ENCODE measurements at regions not wholly inside any gene's neighbourhood (a gene's known extent, or its start where the extent isn't known, plus 50 kb on each side); places are given as distances from the start of the nearest gene placed in this dataset.
"Not testable (repeated sequence)": the region's sequence is repeated elsewhere in the genome, so short reads cannot be mapped to it uniquely, and the experiment has no call there.

GRCh38 chrY:16480031-16480430, 1400.0 kb downstream of the CDY2B start:
- no peaks in the 10 kb centered on the region for H3K79me2 ChIP-seq (ENCODE audit: low read length)
- H3K9me3 ChIP-seq (ENCODE audit: insufficient read depth, low read length): no peaks in the 10 kb centered on the region
- H3K27ac ChIP-seq (ENCODE audit: low read length): no peak overlapping the region
- no peaks in the 10 kb centered on the region for H3K27me3 ChIP-seq (ENCODE audit: low read depth, low read length)
- no peak overlapping the region for H3K9ac ChIP-seq (ENCODE audit: low read length)
- H2AFZ ChIP-seq (ENCODE audit: low read depth, low read length): no peak overlapping the region
- H3K4me2 ChIP-seq (ENCODE audit: low read length): no peak overlapping the region
- no peak for TF ChIP-seq CTCF (IDR thresholded peaks at IDR 0.05; ENCODE audit: low read depth, low read length)
- H3K36me3 ChIP-seq (replicated peaks; ENCODE audit: low read depth, low read length): no peaks in the 10 kb centered on the region
- no peaks in the 10 kb centered on the region for H4K20me1 ChIP-seq (ENCODE audit: insufficient read depth, low read length)
- H3K4me3 ChIP-seq (ENCODE audit: low read length): no peak overlapping the region
- H3K4me1 ChIP-seq (ENCODE audit: low read length): no peaks in the 10 kb centered on the region

DNA sequence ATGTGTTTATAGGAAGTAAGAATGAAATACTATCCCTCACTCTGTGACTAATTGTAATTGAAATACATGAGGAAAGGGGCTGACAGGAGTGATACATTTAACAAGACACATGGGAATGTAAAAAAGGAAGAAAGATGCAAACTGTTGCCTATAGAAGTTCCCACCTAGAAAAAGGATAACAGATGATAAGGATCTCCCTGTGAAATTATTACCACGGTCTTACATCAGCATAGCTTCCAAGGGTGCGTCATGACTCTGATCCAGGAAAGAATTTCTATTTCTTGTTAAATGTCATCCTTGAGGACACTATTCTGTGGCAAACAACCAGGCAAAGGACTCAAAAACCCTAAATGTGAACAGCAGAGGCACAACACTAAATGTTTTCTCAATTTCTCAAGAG, 1406.0 kb downstream of the CDY2B start:
- no peak overlapping the region for H3K4me3 ChIP-seq (ENCODE audit: low read length)
- H3K9ac ChIP-seq (ENCODE audit: low read length): no peak overlapping the region
- H3K27me3 ChIP-seq (ENCODE audit: low read depth, low read length): no peaks in the 10 kb centered on the region
- H3K4me1 ChIP-seq (ENCODE audit: low read length): no peaks in the 10 kb centered on the region
- no peak overlapping the region for H3K4me2 ChIP-seq (ENCODE audit: low read length)
- no peak overlapping the region for H2AFZ ChIP-seq (ENCODE audit: low read depth, low read length)
- H3K79me2 ChIP-seq (ENCODE audit: low read length): no peaks in the 10 kb centered on the region
- no peak overlapping the region for H3K27ac ChIP-seq (ENCODE audit: low read length)
- TF ChIP-seq EZH2phosphoT487 (IDR thresholded peaks at IDR 0.05; ENCODE audit: low read depth) (no peak), CTCF (IDR thresholded peaks at IDR 0.05; ENCODE audit: low read depth, low read length) (no peak)
- H4K20me1 ChIP-seq (ENCODE audit: insufficient read depth, low read length): no peaks in the 10 kb centered on the region
- H3K36me3 ChIP-seq (replicated peaks; ENCODE audit: low read depth, low read length): no peaks in the 10 kb centered on the region
- no peaks in the 10 kb centered on the region for H3K9me3 ChIP-seq (ENCODE audit: insufficient read depth, low read length)

DNA sequence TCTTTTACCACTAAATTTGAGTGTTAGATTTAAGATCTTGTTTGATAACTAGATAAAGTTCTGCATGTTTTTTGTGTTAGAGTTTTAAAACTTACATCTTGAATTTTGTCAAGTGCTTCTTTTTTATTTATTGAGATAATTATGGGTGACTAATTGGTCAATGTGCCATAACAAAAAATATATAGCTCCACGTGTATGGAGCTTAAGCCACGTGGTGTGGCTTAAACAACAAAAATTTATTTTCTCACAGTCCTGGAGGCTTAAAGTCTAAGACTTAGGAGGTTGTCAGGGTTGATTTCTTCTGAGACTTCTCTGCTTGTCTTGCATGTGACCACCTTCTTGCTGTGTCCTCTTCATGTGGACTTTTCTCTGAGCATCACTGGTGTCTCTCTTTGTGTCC, 1425.2 kb downstream of the CDY2B start:
- no peaks in the 10 kb centered on the region for H4K20me1 ChIP-seq (ENCODE audit: insufficient read depth, low read length)
- no peak overlapping the region for H2AFZ ChIP-seq (ENCODE audit: low read depth, low read length)
- no peaks in the 10 kb centered on the region for H3K79me2 ChIP-seq (ENCODE audit: low read length)
- H3K9ac ChIP-seq (ENCODE audit: low read length): no peak overlapping the region
- H3K27ac ChIP-seq (ENCODE audit: low read length): no peak overlapping the region
- H3K4me2 ChIP-seq (ENCODE audit: low read length): no peak overlapping the region
- no peaks in the 10 kb centered on the region for H3K27me3 ChIP-seq (ENCODE audit: low read depth, low read length)
- H3K36me3 ChIP-seq (replicated peaks; ENCODE audit: low read depth, low read length): no peaks in the 10 kb centered on the region
- no peaks in the 10 kb centered on the region for H3K9me3 ChIP-seq (ENCODE audit: insufficient read depth, low read length)
- H3K4me3 ChIP-seq (ENCODE audit: low read length): no peak overlapping the region
- TF ChIP-seq CTCF (IDR thresholded peaks at IDR 0.05; ENCODE audit: low read depth, low read length): no peak
- no peak for TF ChIP-seq EZH2phosphoT487 (IDR thresholded peaks at IDR 0.05; ENCODE audit: low read depth)
- no peaks in the 10 kb centered on the region for H3K4me1 ChIP-seq (ENCODE audit: low read length)

DNA sequence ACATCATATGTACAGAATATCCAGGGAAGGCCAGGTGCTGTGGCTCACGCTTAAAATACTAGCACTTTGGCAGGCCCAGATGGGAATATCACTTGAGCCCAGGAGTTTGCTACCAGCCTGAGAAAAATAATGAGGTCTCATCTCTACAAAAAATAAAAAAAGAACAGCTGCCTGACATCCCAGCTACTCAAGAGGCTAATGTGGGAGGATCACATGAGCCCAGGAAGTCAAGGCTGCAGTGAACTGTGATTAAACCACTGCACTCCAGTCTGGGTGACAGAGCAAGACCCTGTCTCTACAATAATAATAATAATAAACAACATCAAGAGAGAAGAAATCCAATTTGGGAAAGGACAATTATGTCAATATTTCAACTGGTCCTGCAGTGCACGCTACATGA, 1433.9 kb downstream of the CDY2B start:
- no peaks in the 10 kb centered on the region for H3K27me3 ChIP-seq (ENCODE audit: low read depth, low read length)

DNA sequence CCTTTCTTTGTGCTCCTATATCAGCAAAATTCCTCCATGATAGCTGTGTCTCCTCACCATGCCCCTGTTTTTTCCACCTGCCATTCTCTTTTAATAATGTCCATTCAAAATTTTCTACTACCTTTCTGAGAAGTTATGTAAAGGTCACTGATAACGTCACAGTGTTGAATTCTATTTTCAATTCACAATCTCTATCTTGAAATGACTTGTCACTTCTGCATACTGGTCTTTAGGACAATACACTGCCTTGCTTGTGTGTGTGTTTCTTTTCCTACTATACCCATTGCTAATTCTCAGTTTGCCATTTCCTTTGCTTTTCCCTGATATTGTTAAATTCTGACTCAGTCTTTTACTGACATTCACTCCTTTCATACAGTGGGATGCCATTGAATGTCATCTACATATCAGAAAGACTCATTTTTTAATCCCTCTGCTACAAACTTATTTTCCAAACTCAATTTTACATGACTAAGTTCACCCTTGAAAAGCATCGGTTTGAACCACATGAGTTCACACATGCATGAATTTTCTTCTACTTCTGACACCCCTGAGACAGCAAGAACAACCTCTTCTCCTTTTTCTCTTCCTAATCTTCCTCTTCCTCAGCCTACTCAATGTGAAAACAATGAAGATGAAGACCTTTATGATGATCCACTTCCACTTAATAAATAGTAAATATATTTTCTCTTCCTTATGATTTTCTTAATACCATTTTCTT, 1470.7 kb downstream of the CDY2B start:
- H3K9me3 ChIP-seq (ENCODE audit: insufficient read depth, low read length); H3K4me3 ChIP-seq (ENCODE audit: low read length); H3K4me1 ChIP-seq (ENCODE audit: low read length); H3K36me3 ChIP-seq (replicated peaks; ENCODE audit: low read depth, low read length); H3K27me3 ChIP-seq (ENCODE audit: low read depth, low read length); H2AFZ ChIP-seq (ENCODE audit: low read depth, low read length); H3K4me2 ChIP-seq (ENCODE audit: low read length); H4K20me1 ChIP-seq (ENCODE audit: insufficient read depth, low read length); H3K79me2 ChIP-seq (ENCODE audit: low read length); H3K27ac ChIP-seq (ENCODE audit: low read length); H3K9ac ChIP-seq (ENCODE audit: low read length): not testable (repeated sequence)

More for the DNA sequence above, 1433.9 kb downstream of the CDY2B start:
- Histone ChIP-seq H3K9me3 (ENCODE audit: insufficient read depth, low read length) (no peaks in the 10 kb centered on the region), H3K9ac (ENCODE audit: low read length) (no peak overlapping the region), H3K79me2 (ENCODE audit: low read length) (no peaks in the 10 kb centered on the region), H3K27ac (ENCODE audit: low read length) (no peak overlapping the region), H3K4me3 (ENCODE audit: low read length) (no peak overlapping the region), H4K20me1 (ENCODE audit: insufficient read depth, low read length) (no peaks in the 10 kb centered on the region), H3K36me3 (replicated peaks; ENCODE audit: low read depth, low read length) (no peaks in the 10 kb centered on the region), H3K4me1 (ENCODE audit: low read length) (no peaks in the 10 kb centered on the region), H2AFZ (ENCODE audit: low read depth, low read length) (no peak overlapping the region), H3K4me2 (ENCODE audit: low read length) (no peak overlapping the region)
- TF ChIP-seq EZH2phosphoT487 (IDR thresholded peaks at IDR 0.05; ENCODE audit: low read depth): no peak

DNA sequence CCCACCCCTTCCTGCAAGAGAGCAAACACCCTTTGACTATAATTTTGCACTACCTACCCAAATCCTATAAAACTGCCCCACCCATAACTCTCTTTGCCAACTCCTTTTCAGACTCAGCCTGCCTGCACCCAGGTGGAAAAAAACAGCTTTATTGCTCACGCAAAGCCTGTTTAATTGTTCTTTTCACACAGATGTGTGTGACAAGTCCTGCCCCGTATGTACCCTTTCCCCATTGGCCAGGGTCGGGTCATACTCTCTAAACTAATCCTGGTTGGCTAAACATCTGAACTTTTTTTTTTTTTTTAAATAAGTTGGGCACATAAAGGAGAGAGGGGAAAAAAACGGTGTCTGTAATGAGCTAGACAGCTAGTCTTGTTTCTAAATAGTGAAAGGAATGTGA, 1500.6 kb downstream of the CDY2B start:
- not testable (repeated sequence) for H3K27ac ChIP-seq (ENCODE audit: low read length); H3K4me3 ChIP-seq (ENCODE audit: low read length); H3K9ac ChIP-seq (ENCODE audit: low read length); H3K4me2 ChIP-seq (ENCODE audit: low read length); H3K36me3 ChIP-seq (replicated peaks; ENCODE audit: low read depth, low read length); H2AFZ ChIP-seq (ENCODE audit: low read depth, low read length); H3K27me3 ChIP-seq (ENCODE audit: low read depth, low read length); H4K20me1 ChIP-seq (ENCODE audit: insufficient read depth, low read length); H3K4me1 ChIP-seq (ENCODE audit: low read length); H3K79me2 ChIP-seq (ENCODE audit: low read length); H3K9me3 ChIP-seq (ENCODE audit: insufficient read depth, low read length)

DNA sequence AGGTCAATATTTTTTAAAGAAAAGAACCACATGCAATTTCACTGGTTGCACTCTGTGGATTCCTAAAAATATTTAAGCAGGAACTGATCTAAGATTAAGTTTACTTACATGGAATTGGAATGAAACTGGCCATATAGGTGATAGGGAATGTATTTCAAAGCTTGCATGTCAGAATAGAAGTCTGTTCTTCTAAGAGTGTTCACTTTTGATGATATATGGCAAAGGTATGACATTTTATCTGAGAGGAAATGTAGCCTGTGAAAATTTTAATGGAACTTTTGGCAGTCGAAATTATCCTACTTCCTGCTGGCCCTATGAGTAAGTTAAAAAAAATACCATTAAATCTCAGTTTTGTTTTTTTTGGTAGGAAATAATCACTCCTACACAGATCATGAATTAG, 1538.4 kb downstream of the CDY2B start:
- not testable (repeated sequence) for H3K4me3 ChIP-seq (ENCODE audit: low read length); H2AFZ ChIP-seq (ENCODE audit: low read depth, low read length)

More for the DNA sequence above, 1538.4 kb downstream of the CDY2B start:
- H4K20me1 ChIP-seq (ENCODE audit: insufficient read depth, low read length); H3K79me2 ChIP-seq (ENCODE audit: low read length); H3K4me1 ChIP-seq (ENCODE audit: low read length); H3K9me3 ChIP-seq (ENCODE audit: insufficient read depth, low read length); H3K27ac ChIP-seq (ENCODE audit: low read length); H3K36me3 ChIP-seq (replicated peaks; ENCODE audit: low read depth, low read length); H3K9ac ChIP-seq (ENCODE audit: low read length); H3K4me2 ChIP-seq (ENCODE audit: low read length); H3K27me3 ChIP-seq (ENCODE audit: low read depth, low read length): not testable (repeated sequence)
